Gastrocnemius medialis (tissue), 4 donors: ENCODE measurements at regions not wholly inside any gene's neighbourhood (a gene's known extent, or its start where the extent isn't known, plus 50 kb on each side); places are given as distances from the start of the nearest gene placed in this dataset.

ENCODE experiments used
- POLR2A ChIP-seq, 2 donors: fragments of 450-650 bp; IDR thresholded peaks; one replicate each; pipeline ENCODE4 v1.6.1; 2017; ENCODE audit warnings: antibody characterized with exemption in 2 of 2, mild to moderate bottlenecking in 2 of 2, moderate library complexity in 2 of 2
- TF ChIP-seq, protein P1 (sequence below), 5 experiments: fragments of 450-650 bp in 3 of 5; fragments of 200-600 bp in 2 of 5; sonication (generic) in 2 of 5; IDR thresholded peaks in 4 of 5; conservative IDR thresholded peaks in 1 of 5; 1 replicate in 4 of 5; 2 replicates in 1 of 5; pipeline ENCODE4 v1.5.1; 2016 to 2019; ENCODE audit warnings: antibody characterized with exemption in 5 of 5, mild to moderate bottlenecking in 3 of 5, moderate library complexity in 3 of 5

DNA sequence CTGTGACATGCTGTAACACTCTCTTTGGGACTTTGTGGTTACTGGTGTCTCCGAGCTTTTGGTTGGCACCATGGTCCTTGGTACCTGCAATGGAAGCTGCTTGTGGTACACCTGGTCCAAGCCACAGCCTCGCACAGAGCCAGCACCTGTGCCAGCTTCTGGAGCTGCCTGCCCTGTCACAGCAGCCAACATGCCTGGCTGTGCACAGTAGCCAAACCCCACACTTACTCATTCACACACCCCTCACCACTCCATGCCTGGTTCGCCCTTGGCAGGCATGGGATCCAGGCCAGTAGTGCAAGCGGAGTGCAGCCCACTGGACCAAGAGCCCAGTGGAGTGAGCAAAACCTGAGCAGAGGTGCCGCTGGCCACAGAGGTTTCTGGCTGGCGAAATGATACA, 459.9 kb downstream of the TBC1D32 start:
- TF ChIP-seq, protein P1, sequence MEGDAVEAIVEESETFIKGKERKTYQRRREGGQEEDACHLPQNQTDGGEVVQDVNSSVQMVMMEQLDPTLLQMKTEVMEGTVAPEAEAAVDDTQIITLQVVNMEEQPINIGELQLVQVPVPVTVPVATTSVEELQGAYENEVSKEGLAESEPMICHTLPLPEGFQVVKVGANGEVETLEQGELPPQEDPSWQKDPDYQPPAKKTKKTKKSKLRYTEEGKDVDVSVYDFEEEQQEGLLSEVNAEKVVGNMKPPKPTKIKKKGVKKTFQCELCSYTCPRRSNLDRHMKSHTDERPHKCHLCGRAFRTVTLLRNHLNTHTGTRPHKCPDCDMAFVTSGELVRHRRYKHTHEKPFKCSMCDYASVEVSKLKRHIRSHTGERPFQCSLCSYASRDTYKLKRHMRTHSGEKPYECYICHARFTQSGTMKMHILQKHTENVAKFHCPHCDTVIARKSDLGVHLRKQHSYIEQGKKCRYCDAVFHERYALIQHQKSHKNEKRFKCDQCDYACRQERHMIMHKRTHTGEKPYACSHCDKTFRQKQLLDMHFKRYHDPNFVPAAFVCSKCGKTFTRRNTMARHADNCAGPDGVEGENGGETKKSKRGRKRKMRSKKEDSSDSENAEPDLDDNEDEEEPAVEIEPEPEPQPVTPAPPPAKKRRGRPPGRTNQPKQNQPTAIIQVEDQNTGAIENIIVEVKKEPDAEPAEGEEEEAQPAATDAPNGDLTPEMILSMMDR (IDR thresholded peaks at IDR 0.05 in 4 of 5, conservative IDR thresholded peaks at IDR 0.05 in 1 of 5) = no peak
- TF ChIP-seq POLR2A (IDR thresholded peaks at IDR 0.05) = no peak
